ENCODE measurements at regions not wholly inside any gene's neighbourhood (a gene's known extent, or its start where the extent isn't known, plus 50 kb on each side); places are given as distances from the start of the nearest gene placed in this dataset.

- H3K9me3 ChIP-seq = no peaks in the 10 kb centered on the region
- H3K27ac ChIP-seq = no peak overlapping the region
- no peaks in the 10 kb centered on the region for H3K36me3 ChIP-seq
- intact Hi-C loops (cut with DNase I) = no loop called here
- DNase-seq (ENCODE audit: low spot score) = no peak
- WGBS = 92% methylated on average over 5 of the region's 5 CpGs
- H3K4me3 ChIP-seq = no peak overlapping the region
- no peaks in the 10 kb centered on the region for H3K4me1 ChIP-seq (replicated peaks)
- peaks cover 2% of the 10 kb centered on the region for H3K27me3 ChIP-seq (replicated peaks; ENCODE audit: insufficient read depth)
- no peak for TF ChIP-seq POLR2A (IDR thresholded peaks at IDR 0.05)
- no peak for TF ChIP-seq POLR2AphosphoS5 (IDR thresholded peaks at IDR 0.05)
- no peak for TF ChIP-seq CTCF (IDR thresholded peaks at IDR 0.05)
Observed at GRCh38 chr5:3145641-3146040, 394.2 kb upstream of the IRX2 start.

DNA sequence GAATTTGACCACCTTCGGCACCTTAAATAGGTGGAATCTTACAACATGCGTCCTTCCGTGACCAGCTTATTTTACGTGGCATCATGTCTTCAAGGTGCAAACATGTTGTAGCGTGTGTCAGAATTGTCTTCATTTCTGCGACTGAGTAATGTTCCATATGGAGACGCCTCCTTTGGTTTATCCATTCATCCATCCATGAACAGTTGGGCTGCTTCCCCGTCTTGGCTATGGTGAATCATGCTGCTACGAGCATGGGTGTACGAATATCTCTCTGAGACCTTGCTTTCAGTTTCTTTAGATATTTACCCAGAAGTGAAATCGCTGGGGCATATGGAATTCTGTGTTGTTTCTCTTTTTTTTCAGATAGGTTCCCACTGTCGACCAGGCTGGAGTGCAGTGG lies 391.9 kb upstream of the IRX2 start:
- intact Hi-C loops (cut with DNase I) = no loop called here
- no peak for DNase-seq (ENCODE audit: low spot score)
- Histone ChIP-seq H3K27me3 (replicated peaks; ENCODE audit: insufficient read depth) (no peaks in the 10 kb centered on the region), H3K27ac (no peak overlapping the region), H3K4me3 (no peak overlapping the region), H3K36me3 (no peaks in the 10 kb centered on the region), H3K9me3 (no peaks in the 10 kb centered on the region), H3K4me1 (replicated peaks) (no peaks in the 10 kb centered on the region)
- TF ChIP-seq CTCF (IDR thresholded peaks at IDR 0.05) = no peak
- TF ChIP-seq POLR2A (IDR thresholded peaks at IDR 0.05) = no peak
- TF ChIP-seq POLR2AphosphoS5 (IDR thresholded peaks at IDR 0.05) = no peak
- 95% methylated on average over 12 of the region's 12 CpGs for WGBS

GRCh38 chr5:3142261-3143027 lies 391.0 kb upstream of the IRX2 start:
- no peaks in the 10 kb centered on the region for H3K36me3 ChIP-seq
- no peak for DNase-seq (ENCODE audit: low spot score)
- no peak overlapping the region for H3K27ac ChIP-seq
- intact Hi-C loops (cut with DNase I) = no loop called here
- H3K27me3 ChIP-seq (replicated peaks; ENCODE audit: insufficient read depth) = no peaks in the 10 kb centered on the region
- H3K4me1 ChIP-seq (replicated peaks) = no peaks in the 10 kb centered on the region
- no peak overlapping the region for H3K4me3 ChIP-seq
- WGBS = 75% methylated on average over 25 of the region's 25 CpGs
- TF ChIP-seq POLR2AphosphoS5 (IDR thresholded peaks at IDR 0.05) (no peak), POLR2A (IDR thresholded peaks at IDR 0.05) (no peak), CTCF (IDR thresholded peaks at IDR 0.05) (no peak)
- H3K9me3 ChIP-seq = no peaks in the 10 kb centered on the region

- intact Hi-C loops (cut with DNase I) = no loop called here
- no peak for DNase-seq (ENCODE audit: low spot score)
- Histone ChIP-seq H3K4me1 (replicated peaks) (no peaks in the 10 kb centered on the region), H3K4me3 (no peak overlapping the region), H3K9me3 (no peaks in the 10 kb centered on the region), H3K36me3 (no peaks in the 10 kb centered on the region), H3K27ac (no peak overlapping the region), H3K27me3 (replicated peaks; ENCODE audit: insufficient read depth) (no peaks in the 10 kb centered on the region)
- TF ChIP-seq POLR2AphosphoS5 (IDR thresholded peaks at IDR 0.05) (no peak), CTCF (IDR thresholded peaks at IDR 0.05) (no peak), POLR2A (IDR thresholded peaks at IDR 0.05) (no peak)
- 81% methylated on average over 7 of the region's 7 CpGs for WGBS
Observed at GRCh38 chr5:3140117-3140516, 388.6 kb upstream of the IRX2 start.

- Histone ChIP-seq H3K36me3 (no peaks in the 10 kb centered on the region), H3K27me3 (replicated peaks; ENCODE audit: insufficient read depth) (peaks cover 2% of the 10 kb centered on the region), H3K4me1 (replicated peaks) (no peaks in the 10 kb centered on the region), H3K4me3 (no peak overlapping the region), H3K9me3 (no peaks in the 10 kb centered on the region), H3K27ac (no peak overlapping the region)
- WGBS = 78% methylated on average over 6 of the region's 6 CpGs
- intact Hi-C loops (cut with DNase I) = no loop called here
- TF ChIP-seq POLR2A (IDR thresholded peaks at IDR 0.05) = no peak
- no peak for TF ChIP-seq CTCF (IDR thresholded peaks at IDR 0.05)
- no peak for TF ChIP-seq POLR2AphosphoS5 (IDR thresholded peaks at IDR 0.05)
- no peak for DNase-seq (ENCODE audit: low spot score)
Observed at GRCh38 chr5:3139499-3139931, 388.0 kb upstream of the IRX2 start.
